A549 (cell line): ENCODE measurements at regions not wholly inside any gene's neighbourhood (a gene's known extent, or its start where the extent isn't known, plus 50 kb on each side); places are given as distances from the start of the nearest gene placed in this dataset.

Experiments used
- HOXB5 ChIP-seq: fragments of 250-450 bp; sonication (Bioruptor Pico); IDR thresholded peaks from 2 replicates; pipeline ENCODE4 v1.5.0; 2020; ENCODE audit warnings: mild to moderate bottlenecking, moderate library complexity
- JUN ChIP-seq, 2 experiments: fragments of >200 bp; sonication (Bioruptor Twin); formaldehyde crosslinking; IDR thresholded peaks; 2 replicates in 1 of 2; 3 replicates in 1 of 2; pipeline ENCODE4 v1.6.1; 2016 to 2017
- PBX3 ChIP-seq: IDR thresholded peaks from 2 replicates; pipeline ENCODE4 v1.6.1; 2012
- RAD21 ChIP-seq, 2 experiments: fragments of >200 bp in 1 of 2; sonication (Bioruptor Twin) in 1 of 2; formaldehyde crosslinking in 1 of 2; IDR thresholded peaks in 1 of 2; conservative IDR thresholded peaks in 1 of 2; 2 replicates in 1 of 2; 3 replicates in 1 of 2; pipeline ENCODE4 v1.6.1; 2012 to 2018; ENCODE audit warnings: inconsistent platforms in 1 of 2
- RFX5 ChIP-seq: fragments of 450-650 bp; IDR thresholded peaks from 2 replicates; pipeline ENCODE4 v1.7.1; 2014; ENCODE audit warnings: antibody characterized with exemption, mild to moderate bottlenecking, moderate library complexity
- SREBF2 ChIP-seq: fragments of 450-650 bp; IDR thresholded peaks from 2 replicates; pipeline ENCODE4 v1.6.1; 2014; ENCODE audit warnings: mild to moderate bottlenecking, moderate library complexity
- TP53 ChIP-seq: fragments of 250-450 bp; sonication (Bioruptor Pico); IDR thresholded peaks from 2 replicates; pipeline ENCODE4 v1.5.0; 2021; ENCODE audit warnings: mild to moderate bottlenecking, moderate library complexity
- ZNF302 ChIP-seq: fragments of 250-450 bp; sonication (Bioruptor Pico); IDR thresholded peaks from 2 replicates; pipeline ENCODE4 v1.9.0; 2021; ENCODE audit warnings: inconsistent platforms, mild to moderate bottlenecking, moderate library complexity
- TF ChIP-seq, protein P1 (sequence below): fragments of >200 bp; sonication (Bioruptor Twin); formaldehyde crosslinking; IDR thresholded peaks from 3 replicates; pipeline ENCODE4 v1.5.1; 2016
- TF ChIP-seq, protein P2 (sequence below): fragments of >200 bp; sonication (Bioruptor Twin); formaldehyde crosslinking; IDR thresholded peaks from 3 replicates; pipeline ENCODE4 v1.6.1; 2016
- TF ChIP-seq, protein P3 (sequence below): fragments of 250-450 bp; sonication (Bioruptor Pico); IDR thresholded peaks from 2 replicates; pipeline ENCODE4 v1.5.0; 2021; ENCODE audit warnings: mild to moderate bottlenecking, moderate library complexity, borderline replicate concordance
- TF ChIP-seq, protein P4 (sequence below): fragments of 200-600 bp; sonication (generic); IDR thresholded peaks from 2 replicates; pipeline ENCODE4 v1.6.1; 2016; ENCODE audit warnings: antibody characterized with exemption, mild to moderate bottlenecking, moderate library complexity

DNA sequence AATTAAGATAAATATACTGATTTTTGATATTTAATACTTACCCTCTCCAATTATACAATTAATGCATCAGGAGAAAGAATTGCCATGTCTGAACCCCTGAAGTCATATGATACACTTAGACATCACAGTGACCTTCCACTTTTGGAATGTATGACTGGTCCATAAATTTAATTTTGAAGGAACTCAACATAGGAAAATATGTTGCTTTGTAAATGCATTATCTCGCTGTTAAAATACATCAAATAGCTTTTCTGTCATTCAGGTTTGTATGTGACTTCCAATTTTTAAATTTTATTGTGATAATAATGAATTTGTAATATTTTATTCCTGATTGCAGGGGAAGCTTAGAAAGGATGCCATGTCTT lies 631.9 kb upstream of the ANKRD30A start:
- TF ChIP-seq, protein P1, sequence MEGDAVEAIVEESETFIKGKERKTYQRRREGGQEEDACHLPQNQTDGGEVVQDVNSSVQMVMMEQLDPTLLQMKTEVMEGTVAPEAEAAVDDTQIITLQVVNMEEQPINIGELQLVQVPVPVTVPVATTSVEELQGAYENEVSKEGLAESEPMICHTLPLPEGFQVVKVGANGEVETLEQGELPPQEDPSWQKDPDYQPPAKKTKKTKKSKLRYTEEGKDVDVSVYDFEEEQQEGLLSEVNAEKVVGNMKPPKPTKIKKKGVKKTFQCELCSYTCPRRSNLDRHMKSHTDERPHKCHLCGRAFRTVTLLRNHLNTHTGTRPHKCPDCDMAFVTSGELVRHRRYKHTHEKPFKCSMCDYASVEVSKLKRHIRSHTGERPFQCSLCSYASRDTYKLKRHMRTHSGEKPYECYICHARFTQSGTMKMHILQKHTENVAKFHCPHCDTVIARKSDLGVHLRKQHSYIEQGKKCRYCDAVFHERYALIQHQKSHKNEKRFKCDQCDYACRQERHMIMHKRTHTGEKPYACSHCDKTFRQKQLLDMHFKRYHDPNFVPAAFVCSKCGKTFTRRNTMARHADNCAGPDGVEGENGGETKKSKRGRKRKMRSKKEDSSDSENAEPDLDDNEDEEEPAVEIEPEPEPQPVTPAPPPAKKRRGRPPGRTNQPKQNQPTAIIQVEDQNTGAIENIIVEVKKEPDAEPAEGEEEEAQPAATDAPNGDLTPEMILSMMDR = no peak
- TF ChIP-seq PBX3 (no peak), SREBF2 (no peak), ZNF302 (no peak), TP53 (CRISPR knock-in tag) (no peak), RAD21 (conservative IDR thresholded peaks at IDR 0.05 in 1 of 2, IDR thresholded peaks at IDR 0.05 in 1 of 2) (no peak), JUN (IDR thresholded peaks at IDR 0.05) (no peak), RFX5 (no peak), HOXB5 (no peak)
- TF ChIP-seq, protein P2, sequence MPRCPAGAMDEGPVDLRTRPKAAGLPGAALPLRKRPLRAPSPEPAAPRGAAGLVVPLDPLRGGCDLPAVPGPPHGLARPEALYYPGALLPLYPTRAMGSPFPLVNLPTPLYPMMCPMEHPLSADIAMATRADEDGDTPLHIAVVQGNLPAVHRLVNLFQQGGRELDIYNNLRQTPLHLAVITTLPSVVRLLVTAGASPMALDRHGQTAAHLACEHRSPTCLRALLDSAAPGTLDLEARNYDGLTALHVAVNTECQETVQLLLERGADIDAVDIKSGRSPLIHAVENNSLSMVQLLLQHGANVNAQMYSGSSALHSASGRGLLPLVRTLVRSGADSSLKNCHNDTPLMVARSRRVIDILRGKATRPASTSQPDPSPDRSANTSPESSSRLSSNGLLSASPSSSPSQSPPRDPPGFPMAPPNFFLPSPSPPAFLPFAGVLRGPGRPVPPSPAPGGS = no peak
- TF ChIP-seq, protein P3, sequence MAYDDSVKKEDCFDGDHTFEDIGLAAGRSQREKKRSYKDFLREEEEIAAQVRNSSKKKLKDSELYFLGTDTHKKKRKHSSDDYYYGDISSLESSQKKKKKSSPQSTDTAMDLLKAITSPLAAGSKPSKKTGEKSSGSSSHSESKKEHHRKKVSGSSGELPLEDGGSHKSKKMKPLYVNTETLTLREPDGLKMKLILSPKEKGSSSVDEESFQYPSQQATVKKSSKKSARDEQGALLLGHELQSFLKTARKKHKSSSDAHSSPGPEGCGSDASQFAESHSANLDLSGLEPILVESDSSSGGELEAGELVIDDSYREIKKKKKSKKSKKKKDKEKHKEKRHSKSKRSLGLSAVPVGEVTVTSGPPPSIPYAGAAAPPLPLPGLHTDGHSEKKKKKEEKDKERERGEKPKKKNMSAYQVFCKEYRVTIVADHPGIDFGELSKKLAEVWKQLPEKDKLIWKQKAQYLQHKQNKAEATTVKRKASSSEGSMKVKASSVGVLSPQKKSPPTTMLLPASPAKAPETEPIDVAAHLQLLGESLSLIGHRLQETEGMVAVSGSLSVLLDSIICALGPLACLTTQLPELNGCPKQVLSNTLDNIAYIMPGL (CRISPR knock-in tag) = no peak
- TF ChIP-seq, protein P4, sequence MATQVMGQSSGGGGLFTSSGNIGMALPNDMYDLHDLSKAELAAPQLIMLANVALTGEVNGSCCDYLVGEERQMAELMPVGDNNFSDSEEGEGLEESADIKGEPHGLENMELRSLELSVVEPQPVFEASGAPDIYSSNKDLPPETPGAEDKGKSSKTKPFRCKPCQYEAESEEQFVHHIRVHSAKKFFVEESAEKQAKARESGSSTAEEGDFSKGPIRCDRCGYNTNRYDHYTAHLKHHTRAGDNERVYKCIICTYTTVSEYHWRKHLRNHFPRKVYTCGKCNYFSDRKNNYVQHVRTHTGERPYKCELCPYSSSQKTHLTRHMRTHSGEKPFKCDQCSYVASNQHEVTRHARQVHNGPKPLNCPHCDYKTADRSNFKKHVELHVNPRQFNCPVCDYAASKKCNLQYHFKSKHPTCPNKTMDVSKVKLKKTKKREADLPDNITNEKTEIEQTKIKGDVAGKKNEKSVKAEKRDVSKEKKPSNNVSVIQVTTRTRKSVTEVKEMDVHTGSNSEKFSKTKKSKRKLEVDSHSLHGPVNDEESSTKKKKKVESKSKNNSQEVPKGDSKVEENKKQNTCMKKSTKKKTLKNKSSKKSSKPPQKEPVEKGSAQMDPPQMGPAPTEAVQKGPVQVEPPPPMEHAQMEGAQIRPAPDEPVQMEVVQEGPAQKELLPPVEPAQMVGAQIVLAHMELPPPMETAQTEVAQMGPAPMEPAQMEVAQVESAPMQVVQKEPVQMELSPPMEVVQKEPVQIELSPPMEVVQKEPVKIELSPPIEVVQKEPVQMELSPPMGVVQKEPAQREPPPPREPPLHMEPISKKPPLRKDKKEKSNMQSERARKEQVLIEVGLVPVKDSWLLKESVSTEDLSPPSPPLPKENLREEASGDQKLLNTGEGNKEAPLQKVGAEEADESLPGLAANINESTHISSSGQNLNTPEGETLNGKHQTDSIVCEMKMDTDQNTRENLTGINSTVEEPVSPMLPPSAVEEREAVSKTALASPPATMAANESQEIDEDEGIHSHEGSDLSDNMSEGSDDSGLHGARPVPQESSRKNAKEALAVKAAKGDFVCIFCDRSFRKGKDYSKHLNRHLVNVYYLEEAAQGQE = no peak
